ENCODE measurements at regions not wholly inside any gene's neighbourhood (a gene's known extent, or its start where the extent isn't known, plus 50 kb on each side); places are given as distances from the start of the nearest gene placed in this dataset.

DNA sequence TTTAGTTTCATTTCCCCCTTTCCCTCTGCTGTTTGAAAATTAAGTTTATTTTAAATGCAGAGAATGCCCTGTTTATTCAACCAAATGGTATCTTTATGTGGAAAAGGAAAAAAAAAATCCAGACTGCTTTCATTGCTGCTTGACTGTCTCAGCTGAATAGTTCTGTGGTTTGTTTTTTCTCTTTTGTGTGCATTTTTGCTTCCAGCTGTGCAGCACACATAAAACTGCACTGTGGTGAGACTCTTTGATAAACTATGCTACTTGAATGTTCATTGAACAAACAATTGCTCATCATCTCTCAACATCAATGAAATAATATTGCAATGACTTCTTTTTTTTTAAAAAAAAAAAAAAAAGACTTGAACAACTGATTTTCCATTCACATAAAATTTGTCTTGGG is 78.6 kb upstream of the GLI3 start:
- DNase-seq (ENCODE audit: low spot score) = peak; percentile 10
- ChIA-PET POLR2A (ENCODE audit: low non-redundant PET) (no interaction called here), CTCF (interaction anchor here (0.7 kb wide), 1 partner anchor 469 kb away, joined by 5 read pairs; no protein-coding TSS in a partner anchor)
- TF ChIP-seq, protein P1, sequence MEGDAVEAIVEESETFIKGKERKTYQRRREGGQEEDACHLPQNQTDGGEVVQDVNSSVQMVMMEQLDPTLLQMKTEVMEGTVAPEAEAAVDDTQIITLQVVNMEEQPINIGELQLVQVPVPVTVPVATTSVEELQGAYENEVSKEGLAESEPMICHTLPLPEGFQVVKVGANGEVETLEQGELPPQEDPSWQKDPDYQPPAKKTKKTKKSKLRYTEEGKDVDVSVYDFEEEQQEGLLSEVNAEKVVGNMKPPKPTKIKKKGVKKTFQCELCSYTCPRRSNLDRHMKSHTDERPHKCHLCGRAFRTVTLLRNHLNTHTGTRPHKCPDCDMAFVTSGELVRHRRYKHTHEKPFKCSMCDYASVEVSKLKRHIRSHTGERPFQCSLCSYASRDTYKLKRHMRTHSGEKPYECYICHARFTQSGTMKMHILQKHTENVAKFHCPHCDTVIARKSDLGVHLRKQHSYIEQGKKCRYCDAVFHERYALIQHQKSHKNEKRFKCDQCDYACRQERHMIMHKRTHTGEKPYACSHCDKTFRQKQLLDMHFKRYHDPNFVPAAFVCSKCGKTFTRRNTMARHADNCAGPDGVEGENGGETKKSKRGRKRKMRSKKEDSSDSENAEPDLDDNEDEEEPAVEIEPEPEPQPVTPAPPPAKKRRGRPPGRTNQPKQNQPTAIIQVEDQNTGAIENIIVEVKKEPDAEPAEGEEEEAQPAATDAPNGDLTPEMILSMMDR (conservative IDR thresholded peaks at IDR 0.05; ENCODE audit: low read depth) = no peak
- H3K27ac ChIP-seq = no peak overlapping the region

DNA sequence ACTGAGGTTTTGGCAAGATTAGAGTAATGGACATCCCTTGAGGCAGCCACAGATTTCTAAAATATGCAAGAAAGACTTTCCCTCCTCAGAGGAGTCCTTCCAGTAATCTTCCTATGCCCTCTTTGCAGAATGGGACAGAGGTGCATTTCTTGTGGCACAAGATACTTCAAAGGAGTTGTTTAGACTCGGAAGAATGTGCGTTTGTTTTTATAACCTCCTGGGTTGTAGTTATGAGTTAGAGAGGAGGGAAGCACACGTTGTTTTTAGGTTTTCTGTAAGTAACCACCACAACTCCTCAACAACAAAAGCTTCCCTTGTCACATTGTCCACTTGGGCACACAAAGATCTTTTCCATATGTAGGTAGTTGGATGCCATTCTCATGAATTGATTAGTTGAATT is 78.1 kb upstream of the GLI3 start:
- no peak for DNase-seq (ENCODE audit: low spot score)
- TF ChIP-seq, protein P1 (conservative IDR thresholded peaks at IDR 0.05; ENCODE audit: low read depth) = no peak
- POLR2A ChIA-PET (ENCODE audit: low non-redundant PET) = no interaction called here
- H3K27ac ChIP-seq = no peak overlapping the region
- CTCF ChIA-PET = interaction anchor here (0.7 kb wide), 1 partner anchor 469 kb away, joined by 5 read pairs; no protein-coding TSS in a partner anchor

DNA sequence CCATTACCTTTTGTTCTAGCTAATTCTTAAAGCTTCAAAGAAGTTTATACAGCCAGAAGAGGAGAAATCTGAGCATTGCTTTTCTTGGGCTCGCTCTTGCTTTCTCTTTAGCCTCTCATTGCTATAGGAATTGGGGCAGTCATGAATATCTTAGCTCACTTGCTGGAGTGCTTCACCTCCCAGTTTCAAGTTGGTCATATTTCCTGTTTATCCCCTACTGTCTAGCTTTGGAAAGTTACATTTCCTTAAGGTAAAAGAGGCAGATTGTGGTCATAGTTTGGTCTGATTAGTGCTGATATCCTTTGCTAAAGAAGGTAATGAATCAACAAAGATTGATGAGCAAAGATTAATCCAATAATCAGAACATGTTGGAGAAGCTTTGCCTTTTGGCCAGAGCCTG is 77.7 kb upstream of the GLI3 start:
- DNase-seq (ENCODE audit: low spot score) = no peak
- ChIA-PET CTCF (no interaction called here), POLR2A (ENCODE audit: low non-redundant PET) (no interaction called here)
- no peak overlapping the region for H3K27ac ChIP-seq
- TF ChIP-seq, protein P1 (conservative IDR thresholded peaks at IDR 0.05; ENCODE audit: low read depth) = no peak

DNA sequence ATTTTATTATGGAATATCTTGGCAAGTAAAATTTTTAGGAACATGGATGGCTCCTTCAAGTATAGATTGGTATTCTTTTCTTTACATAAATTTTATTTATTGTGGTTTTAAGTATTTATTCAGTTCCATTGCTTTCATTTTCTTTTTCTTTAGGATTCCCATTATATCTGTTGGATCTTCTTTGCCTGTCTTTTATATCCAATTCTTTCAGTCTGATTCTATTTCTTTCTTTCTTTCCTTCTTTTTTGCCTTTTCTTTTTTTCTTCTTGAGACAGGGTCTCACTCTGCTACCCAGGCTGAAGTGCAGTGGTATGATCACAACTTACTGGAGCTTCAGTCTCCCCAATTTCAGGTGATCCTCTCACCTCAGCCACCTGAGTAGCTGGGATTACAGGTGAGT is 74.2 kb upstream of the GLI3 start:
- POLR2A ChIA-PET (ENCODE audit: low non-redundant PET) = no interaction called here
- no peak overlapping the region for H3K27ac ChIP-seq
- DNase-seq (ENCODE audit: low spot score) = no peak
- CTCF ChIA-PET = no interaction called here
- TF ChIP-seq, protein P1 (conservative IDR thresholded peaks at IDR 0.05; ENCODE audit: low read depth) = no peak

DNA sequence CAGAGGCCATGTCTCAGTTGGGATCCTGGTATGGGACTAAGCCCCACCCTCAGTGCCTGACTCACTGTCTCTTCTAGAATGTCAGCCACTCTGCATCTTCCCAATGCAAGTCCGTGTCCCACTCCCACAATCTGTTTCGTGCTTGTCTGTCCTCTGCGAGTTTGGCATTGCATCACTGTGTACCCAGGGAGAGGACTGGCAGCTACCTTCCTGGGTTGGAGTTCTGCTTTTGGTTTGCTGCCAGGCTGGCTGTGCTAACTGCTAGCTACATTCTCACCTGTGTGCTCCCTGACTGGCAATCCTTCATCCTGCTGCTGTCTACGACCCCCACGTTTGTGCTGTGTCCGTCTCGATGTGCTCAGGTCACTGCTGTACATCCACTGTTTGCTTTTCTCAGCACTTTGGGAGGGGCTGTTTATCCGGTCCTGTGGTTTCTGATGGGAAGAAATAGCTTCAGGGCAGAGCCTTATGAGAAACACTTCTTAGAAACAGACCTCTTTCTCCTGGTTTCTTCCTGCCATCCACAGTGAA is 56.0 kb upstream of the GLI3 start:
- CTCF ChIA-PET = no interaction called here

DNA sequence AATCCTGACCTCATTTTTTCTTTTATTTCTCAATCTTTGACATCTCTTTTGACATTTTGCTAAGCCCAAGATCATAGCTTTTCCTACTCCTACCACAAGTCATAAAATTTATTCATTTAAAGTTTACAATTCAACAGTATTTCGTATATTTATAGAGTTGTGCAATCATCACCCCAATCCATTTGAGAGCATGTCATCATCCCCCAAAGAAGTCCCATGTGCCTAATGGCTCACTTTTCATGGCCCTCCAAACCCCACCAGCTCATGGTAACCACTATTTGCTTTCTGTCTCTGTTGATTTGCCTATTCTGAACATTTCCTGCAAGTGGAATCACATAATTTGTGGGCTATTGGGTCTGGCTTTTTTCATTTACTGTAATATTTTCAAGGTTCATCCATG is 52.5 kb upstream of the GLI3 start:
- DNase-seq (ENCODE audit: low spot score) = no peak
- TF ChIP-seq, protein P1 (conservative IDR thresholded peaks at IDR 0.05; ENCODE audit: low read depth) = no peak
- ChIA-PET CTCF (no interaction called here), POLR2A (ENCODE audit: low non-redundant PET) (no interaction called here)
- H3K27ac ChIP-seq = no peak overlapping the region

More for the DNA sequence above, 56.0 kb upstream of the GLI3 start:
- TF ChIP-seq, protein P1 (conservative IDR thresholded peaks at IDR 0.05; ENCODE audit: low read depth) = no peak
- POLR2A ChIA-PET (ENCODE audit: low non-redundant PET) = no interaction called here
- H3K27ac ChIP-seq = peak overlapping the region; percentile 80
- DNase-seq (ENCODE audit: low spot score) = peak; percentile 78

All from RWPE1 (cell line).